ENCODE measurements at regions not wholly inside any gene's neighbourhood (a gene's known extent, or its start where the extent isn't known, plus 50 kb on each side); places are given as distances from the start of the nearest gene placed in this dataset.

DNA sequence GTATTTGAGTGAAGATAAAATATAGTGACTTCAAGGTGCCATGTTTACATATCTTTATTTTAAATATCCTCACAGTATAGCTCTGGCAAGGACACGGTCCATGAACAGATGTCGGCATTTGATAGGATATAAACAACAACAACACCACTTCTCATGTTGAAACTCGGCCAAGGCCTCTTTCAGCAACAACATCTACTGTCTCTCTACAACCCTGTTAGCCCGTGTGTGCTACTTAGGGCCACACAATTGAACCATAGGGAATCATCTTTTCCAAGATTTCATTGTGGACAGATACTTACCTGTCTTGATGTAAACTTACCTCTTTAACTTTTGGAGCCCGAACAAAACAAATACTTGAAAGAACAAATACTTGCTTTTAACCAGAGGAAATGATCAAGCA is 168.7 kb upstream of the SSTR1 start (continued):
- no peak for TF ChIP-seq ZNF138 (CRISPR knock-in tag; conservative IDR thresholded peaks at IDR 0.05)
- no peak for TF ChIP-seq NR1H2 (CRISPR knock-in tag; IDR thresholded peaks at IDR 0.05)
- TF ChIP-seq, protein P1, sequence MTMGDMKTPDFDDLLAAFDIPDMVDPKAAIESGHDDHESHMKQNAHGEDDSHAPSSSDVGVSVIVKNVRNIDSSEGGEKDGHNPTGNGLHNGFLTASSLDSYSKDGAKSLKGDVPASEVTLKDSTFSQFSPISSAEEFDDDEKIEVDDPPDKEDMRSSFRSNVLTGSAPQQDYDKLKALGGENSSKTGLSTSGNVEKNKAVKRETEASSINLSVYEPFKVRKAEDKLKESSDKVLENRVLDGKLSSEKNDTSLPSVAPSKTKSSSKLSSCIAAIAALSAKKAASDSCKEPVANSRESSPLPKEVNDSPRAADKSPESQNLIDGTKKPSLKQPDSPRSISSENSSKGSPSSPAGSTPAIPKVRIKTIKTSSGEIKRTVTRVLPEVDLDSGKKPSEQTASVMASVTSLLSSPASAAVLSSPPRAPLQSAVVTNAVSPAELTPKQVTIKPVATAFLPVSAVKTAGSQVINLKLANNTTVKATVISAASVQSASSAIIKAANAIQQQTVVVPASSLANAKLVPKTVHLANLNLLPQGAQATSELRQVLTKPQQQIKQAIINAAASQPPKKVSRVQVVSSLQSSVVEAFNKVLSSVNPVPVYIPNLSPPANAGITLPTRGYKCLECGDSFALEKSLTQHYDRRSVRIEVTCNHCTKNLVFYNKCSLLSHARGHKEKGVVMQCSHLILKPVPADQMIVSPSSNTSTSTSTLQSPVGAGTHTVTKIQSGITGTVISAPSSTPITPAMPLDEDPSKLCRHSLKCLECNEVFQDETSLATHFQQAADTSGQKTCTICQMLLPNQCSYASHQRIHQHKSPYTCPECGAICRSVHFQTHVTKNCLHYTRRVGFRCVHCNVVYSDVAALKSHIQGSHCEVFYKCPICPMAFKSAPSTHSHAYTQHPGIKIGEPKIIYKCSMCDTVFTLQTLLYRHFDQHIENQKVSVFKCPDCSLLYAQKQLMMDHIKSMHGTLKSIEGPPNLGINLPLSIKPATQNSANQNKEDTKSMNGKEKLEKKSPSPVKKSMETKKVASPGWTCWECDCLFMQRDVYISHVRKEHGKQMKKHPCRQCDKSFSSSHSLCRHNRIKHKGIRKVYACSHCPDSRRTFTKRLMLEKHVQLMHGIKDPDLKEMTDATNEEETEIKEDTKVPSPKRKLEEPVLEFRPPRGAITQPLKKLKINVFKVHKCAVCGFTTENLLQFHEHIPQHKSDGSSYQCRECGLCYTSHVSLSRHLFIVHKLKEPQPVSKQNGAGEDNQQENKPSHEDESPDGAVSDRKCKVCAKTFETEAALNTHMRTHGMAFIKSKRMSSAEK (CRISPR knock-in tag; IDR thresholded peaks at IDR 0.05; ENCODE audit: borderline replicate concordance): no peak
- no peak for TF ChIP-seq TEAD4 (CRISPR knock-in tag; IDR thresholded peaks at IDR 0.05)
- no peak for TF ChIP-seq SOX15 (CRISPR knock-in tag; IDR thresholded peaks at IDR 0.05)
- TF ChIP-seq RORB (CRISPR knock-in tag; IDR thresholded peaks at IDR 0.05): no peak
- TF ChIP-seq, protein P2, sequence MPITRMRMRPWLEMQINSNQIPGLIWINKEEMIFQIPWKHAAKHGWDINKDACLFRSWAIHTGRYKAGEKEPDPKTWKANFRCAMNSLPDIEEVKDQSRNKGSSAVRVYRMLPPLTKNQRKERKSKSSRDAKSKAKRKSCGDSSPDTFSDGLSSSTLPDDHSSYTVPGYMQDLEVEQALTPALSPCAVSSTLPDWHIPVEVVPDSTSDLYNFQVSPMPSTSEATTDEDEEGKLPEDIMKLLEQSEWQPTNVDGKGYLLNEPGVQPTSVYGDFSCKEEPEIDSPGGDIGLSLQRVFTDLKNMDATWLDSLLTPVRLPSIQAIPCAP (CRISPR knock-in tag; IDR thresholded peaks at IDR 0.05): no peak
- TF ChIP-seq JUN (CRISPR knock-in tag; IDR thresholded peaks at IDR 0.05): no peak
- TF ChIP-seq MXD4 (CRISPR knock-in tag; IDR thresholded peaks at IDR 0.05; ENCODE audit: borderline replicate concordance): no peak

DNA sequence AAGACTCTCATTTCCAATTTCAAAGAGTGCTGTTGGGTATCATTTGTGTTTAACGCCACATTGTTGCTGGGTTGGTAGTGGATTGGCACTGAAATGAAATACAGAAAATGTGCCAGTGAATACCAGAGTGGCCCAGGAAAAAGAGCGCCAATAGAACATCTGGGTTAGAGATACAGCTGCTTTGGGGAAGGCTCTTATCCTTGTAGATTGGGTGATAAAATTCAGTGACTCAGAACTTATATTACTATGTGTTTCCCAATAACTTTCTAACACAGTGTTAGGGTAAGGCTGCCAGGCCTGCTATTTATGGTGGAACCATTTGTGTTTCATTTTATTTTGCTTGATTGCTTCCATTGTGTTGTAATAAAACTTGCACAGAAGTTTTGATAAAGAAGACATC is 168.2 kb upstream of the SSTR1 start:
- ATAC-seq (no peak), DNase-seq (ENCODE audit: low spot score) (no peak)
- POLR2A ChIA-PET: no interaction called here
- H3K4me3 Mint-ChIP-seq: no peak overlapping the region
- CTCF ChIA-PET: no interaction called here
- peaks cover 9% of the 10 kb centered on the region for H3K9me3 Mint-ChIP-seq
- no peak overlapping the region for H3K27ac Mint-ChIP-seq
- H3K36me3 Mint-ChIP-seq: no peaks in the 10 kb centered on the region
- 0 out of 2 replicates have a peak, but pooled peaks cover 4% of the 10 kb centered on the region for H3K27me3 Mint-ChIP-seq (ENCODE audit: low read depth)
- peaks cover 8% of the 10 kb centered on the region for H3K4me1 Mint-ChIP-seq
- TF ChIP-seq, protein P3, sequence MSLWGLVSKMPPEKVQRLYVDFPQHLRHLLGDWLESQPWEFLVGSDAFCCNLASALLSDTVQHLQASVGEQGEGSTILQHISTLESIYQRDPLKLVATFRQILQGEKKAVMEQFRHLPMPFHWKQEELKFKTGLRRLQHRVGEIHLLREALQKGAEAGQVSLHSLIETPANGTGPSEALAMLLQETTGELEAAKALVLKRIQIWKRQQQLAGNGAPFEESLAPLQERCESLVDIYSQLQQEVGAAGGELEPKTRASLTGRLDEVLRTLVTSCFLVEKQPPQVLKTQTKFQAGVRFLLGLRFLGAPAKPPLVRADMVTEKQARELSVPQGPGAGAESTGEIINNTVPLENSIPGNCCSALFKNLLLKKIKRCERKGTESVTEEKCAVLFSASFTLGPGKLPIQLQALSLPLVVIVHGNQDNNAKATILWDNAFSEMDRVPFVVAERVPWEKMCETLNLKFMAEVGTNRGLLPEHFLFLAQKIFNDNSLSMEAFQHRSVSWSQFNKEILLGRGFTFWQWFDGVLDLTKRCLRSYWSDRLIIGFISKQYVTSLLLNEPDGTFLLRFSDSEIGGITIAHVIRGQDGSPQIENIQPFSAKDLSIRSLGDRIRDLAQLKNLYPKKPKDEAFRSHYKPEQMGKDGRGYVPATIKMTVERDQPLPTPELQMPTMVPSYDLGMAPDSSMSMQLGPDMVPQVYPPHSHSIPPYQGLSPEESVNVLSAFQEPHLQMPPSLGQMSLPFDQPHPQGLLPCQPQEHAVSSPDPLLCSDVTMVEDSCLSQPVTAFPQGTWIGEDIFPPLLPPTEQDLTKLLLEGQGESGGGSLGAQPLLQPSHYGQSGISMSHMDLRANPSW (CRISPR knock-in tag; conservative IDR thresholded peaks at IDR 0.05; ENCODE audit: low read depth): no peak
- no peak for TF ChIP-seq TP53 (CRISPR knock-in tag; IDR thresholded peaks at IDR 0.05)
- TF ChIP-seq, protein P4, sequence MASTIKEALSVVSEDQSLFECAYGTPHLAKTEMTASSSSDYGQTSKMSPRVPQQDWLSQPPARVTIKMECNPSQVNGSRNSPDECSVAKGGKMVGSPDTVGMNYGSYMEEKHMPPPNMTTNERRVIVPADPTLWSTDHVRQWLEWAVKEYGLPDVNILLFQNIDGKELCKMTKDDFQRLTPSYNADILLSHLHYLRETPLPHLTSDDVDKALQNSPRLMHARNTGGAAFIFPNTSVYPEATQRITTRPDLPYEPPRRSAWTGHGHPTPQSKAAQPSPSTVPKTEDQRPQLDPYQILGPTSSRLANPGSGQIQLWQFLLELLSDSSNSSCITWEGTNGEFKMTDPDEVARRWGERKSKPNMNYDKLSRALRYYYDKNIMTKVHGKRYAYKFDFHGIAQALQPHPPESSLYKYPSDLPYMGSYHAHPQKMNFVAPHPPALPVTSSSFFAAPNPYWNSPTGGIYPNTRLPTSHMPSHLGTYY (CRISPR knock-in tag; IDR thresholded peaks at IDR 0.05): no peak
- no peak for TF ChIP-seq TCF7 (CRISPR knock-in tag; IDR thresholded peaks at IDR 0.05; ENCODE audit: low read depth)
- no peak for TF ChIP-seq RORB (CRISPR knock-in tag; IDR thresholded peaks at IDR 0.05)
- TF ChIP-seq, protein P5, sequence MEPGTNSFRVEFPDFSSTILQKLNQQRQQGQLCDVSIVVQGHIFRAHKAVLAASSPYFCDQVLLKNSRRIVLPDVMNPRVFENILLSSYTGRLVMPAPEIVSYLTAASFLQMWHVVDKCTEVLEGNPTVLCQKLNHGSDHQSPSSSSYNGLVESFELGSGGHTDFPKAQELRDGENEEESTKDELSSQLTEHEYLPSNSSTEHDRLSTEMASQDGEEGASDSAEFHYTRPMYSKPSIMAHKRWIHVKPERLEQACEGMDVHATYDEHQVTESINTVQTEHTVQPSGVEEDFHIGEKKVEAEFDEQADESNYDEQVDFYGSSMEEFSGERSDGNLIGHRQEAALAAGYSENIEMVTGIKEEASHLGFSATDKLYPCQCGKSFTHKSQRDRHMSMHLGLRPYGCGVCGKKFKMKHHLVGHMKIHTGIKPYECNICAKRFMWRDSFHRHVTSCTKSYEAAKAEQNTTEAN (CRISPR knock-in tag; IDR thresholded peaks at IDR 0.05): no peak
- TF ChIP-seq, protein P6, sequence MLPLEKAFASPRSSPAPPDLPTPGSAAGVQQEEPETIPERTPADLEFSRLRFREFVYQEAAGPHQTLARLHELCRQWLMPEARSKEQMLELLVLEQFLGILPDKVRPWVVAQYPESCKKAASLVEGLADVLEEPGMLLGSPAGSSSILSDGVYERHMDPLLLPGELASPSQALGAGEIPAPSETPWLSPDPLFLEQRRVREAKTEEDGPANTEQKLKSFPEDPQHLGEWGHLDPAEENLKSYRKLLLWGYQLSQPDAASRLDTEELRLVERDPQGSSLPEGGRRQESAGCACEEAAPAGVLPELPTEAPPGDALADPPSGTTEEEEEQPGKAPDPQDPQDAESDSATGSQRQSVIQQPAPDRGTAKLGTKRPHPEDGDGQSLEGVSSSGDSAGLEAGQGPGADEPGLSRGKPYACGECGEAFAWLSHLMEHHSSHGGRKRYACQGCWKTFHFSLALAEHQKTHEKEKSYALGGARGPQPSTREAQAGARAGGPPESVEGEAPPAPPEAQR (CRISPR knock-in tag; IDR thresholded peaks at IDR 0.05): no peak
- TF ChIP-seq, protein P7, sequence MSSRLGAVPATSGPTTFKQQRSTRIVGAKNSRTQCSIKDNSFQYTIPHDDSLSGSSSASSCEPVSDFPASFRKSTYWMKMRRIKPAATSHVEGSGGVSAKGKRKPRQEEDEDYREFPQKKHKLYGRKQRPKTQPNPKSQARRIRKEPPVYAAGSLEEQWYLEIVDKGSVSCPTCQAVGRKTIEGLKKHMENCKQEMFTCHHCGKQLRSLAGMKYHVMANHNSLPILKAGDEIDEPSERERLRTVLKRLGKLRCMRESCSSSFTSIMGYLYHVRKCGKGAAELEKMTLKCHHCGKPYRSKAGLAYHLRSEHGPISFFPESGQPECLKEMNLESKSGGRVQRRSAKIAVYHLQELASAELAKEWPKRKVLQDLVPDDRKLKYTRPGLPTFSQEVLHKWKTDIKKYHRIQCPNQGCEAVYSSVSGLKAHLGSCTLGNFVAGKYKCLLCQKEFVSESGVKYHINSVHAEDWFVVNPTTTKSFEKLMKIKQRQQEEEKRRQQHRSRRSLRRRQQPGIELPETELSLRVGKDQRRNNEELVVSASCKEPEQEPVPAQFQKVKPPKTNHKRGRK (CRISPR knock-in tag; IDR thresholded peaks at IDR 0.05; ENCODE audit: borderline replicate concordance): no peak
- no peak for TF ChIP-seq ZNF396 (CRISPR knock-in tag; IDR thresholded peaks at IDR 0.05; ENCODE audit: borderline replicate concordance)
- TF ChIP-seq ZNF671 (CRISPR knock-in tag; IDR thresholded peaks at IDR 0.05): no peak
- TF ChIP-seq ELF4 (CRISPR knock-in tag; IDR thresholded peaks at IDR 0.05; ENCODE audit: low read depth): no peak
- no peak for TF ChIP-seq ZNF121 (CRISPR knock-in tag; IDR thresholded peaks at IDR 0.05)
- TF ChIP-seq, protein P8, sequence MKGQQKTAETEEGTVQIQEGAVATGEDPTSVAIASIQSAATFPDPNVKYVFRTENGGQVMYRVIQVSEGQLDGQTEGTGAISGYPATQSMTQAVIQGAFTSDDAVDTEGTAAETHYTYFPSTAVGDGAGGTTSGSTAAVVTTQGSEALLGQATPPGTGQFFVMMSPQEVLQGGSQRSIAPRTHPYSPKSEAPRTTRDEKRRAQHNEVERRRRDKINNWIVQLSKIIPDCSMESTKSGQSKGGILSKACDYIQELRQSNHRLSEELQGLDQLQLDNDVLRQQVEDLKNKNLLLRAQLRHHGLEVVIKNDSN (CRISPR knock-in tag; IDR thresholded peaks at IDR 0.05): no peak
- TF ChIP-seq, protein P9, sequence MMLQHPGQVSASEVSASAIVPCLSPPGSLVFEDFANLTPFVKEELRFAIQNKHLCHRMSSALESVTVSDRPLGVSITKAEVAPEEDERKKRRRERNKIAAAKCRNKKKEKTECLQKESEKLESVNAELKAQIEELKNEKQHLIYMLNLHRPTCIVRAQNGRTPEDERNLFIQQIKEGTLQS (CRISPR knock-in tag; conservative IDR thresholded peaks at IDR 0.05): no peak
- TF ChIP-seq, protein P10, sequence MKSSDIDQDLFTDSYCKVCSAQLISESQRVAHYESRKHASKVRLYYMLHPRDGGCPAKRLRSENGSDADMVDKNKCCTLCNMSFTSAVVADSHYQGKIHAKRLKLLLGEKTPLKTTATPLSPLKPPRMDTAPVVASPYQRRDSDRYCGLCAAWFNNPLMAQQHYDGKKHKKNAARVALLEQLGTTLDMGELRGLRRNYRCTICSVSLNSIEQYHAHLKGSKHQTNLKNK (CRISPR knock-in tag; IDR thresholded peaks at IDR 0.05): no peak

Data from WTC11 (cell line).